ENCODE measurements at regions not wholly inside any gene's neighbourhood (a gene's known extent, or its start where the extent isn't known, plus 50 kb on each side); places are given as distances from the start of the nearest gene placed in this dataset.

DNA sequence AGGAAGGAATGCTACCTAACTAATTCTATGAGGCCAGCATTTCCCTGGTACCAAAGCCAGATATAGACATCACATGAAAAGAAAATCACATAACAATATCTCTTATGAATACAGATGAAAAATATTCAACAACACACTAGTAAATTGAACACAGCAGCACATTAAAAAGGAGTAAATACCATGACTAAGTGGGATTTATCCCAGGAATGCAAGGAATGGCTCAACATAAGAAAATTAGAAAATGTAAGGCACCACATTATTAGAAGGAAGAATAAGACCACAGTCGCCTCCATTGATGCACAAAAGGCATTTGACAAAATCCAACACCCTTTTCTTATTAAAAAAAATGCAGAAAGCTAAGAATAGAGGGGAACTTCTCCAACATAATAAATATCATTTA, 133.9 kb downstream of the TTC32 start:
- TF ChIP-seq FOXA1 (IDR thresholded peaks at IDR 0.05) (no peak), CTBP1 (IDR thresholded peaks at IDR 0.05; ENCODE audit: borderline replicate concordance) (no peak), SP1 (IDR thresholded peaks at IDR 0.05) (no peak), TARDBP (IDR thresholded peaks at IDR 0.05) (no peak), ELF4 (IDR thresholded peaks at IDR 0.05) (no peak), BHLHE40 (IDR thresholded peaks at IDR 0.05; ENCODE audit: borderline replicate concordance) (no peak), NFRKB (IDR thresholded peaks at IDR 0.05) (no peak), L3MBTL2 (conservative IDR thresholded peaks at IDR 0.05) (no peak), LEF1 (IDR thresholded peaks at IDR 0.05; ENCODE audit: borderline replicate concordance) (no peak)
- TF ChIP-seq, protein P1, sequence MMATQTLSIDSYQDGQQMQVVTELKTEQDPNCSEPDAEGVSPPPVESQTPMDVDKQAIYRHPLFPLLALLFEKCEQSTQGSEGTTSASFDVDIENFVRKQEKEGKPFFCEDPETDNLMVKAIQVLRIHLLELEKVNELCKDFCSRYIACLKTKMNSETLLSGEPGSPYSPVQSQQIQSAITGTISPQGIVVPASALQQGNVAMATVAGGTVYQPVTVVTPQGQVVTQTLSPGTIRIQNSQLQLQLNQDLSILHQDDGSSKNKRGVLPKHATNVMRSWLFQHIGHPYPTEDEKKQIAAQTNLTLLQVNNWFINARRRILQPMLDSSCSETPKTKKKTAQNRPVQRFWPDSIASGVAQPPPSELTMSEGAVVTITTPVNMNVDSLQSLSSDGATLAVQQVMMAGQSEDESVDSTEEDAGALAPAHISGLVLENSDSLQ (IDR thresholded peaks at IDR 0.05) = no peak
